ENCODE measurements at regions not wholly inside any gene's neighbourhood (a gene's known extent, or its start where the extent isn't known, plus 50 kb on each side); places are given as distances from the start of the nearest gene placed in this dataset.
"Not testable (repeated sequence)": the region's sequence is repeated elsewhere in the genome, so short reads cannot be mapped to it uniquely, and the experiment has no call there.

DNA sequence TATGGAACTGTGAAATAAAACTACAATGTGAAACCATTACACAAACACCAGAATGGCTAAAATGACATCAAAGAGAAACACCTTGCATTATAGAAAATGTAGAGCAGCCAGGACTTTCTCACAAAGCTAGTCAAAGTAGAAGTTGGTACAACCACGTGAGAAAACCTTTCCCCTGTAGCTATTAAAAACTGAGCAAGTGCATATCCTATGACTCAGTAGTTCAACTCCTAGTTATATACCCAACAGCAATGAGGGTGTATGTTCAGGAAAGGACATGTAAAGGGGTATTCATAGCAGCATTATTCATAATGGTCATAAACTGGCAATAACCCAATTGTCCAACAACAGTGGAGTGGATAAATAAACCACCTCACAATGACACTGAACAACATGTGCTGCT is 177.5 kb upstream of the NUDT10 start:
- no peak for DNase-seq

DNA sequence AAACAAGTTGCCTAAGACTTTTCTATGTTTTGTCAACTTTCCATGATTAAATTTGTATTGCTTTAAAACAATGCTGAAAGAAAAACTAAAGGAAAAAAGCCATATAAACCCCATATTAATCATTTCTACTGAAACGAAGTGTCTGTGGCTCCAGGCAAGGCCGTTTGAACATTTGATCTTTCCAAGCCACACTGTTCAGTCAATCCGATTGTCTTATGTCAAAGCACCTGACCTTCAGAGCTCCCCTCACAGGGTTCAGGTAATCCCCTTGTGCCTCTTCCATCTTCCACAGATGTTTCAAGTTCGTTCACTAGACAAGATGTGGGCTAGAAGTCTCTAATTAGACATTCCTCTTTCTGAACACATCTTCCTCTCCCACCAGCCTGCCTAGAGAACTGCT is 177.1 kb upstream of the NUDT10 start:
- no peak for DNase-seq

DNA sequence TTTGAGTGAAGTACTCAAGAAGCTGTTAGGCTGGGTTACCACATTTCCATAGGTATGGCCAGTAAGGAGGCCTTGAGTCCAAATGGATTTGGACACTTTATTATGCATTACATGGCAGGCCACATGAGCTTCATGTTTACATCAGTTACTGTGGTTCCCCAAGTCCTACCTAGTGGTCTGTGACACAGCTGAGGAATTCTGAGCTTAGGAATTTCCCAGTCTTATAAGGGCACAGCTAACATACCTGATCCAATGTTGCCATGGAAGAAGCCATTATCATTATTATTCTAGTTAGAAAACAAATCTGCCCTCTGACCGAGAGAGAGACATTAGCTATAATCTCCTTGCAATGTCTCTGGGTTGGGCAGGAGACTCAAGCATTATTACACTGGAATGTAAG is 174.4 kb upstream of the NUDT10 start:
- DNase-seq, result no peak

DNA sequence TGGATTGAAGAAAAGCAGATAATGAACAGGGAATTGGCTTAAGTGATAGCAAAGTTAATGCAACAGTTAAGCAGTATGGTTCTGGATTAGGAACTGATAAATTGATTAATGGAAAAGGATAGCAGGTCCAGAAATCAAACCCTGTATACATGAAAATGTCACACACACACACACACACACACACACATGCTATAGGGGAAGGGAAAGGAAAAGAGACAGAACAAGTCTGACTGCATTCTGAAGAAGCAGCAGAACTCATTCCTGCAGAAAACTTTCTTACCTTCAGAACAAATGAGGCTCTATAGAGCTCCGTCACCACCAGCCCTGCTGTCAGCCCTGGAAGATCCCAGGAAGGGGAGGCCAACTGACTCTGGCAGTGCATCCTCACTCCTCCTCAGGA is 173.2 kb upstream of the NUDT10 start:
- not testable (repeated sequence) for DNase-seq

DNA sequence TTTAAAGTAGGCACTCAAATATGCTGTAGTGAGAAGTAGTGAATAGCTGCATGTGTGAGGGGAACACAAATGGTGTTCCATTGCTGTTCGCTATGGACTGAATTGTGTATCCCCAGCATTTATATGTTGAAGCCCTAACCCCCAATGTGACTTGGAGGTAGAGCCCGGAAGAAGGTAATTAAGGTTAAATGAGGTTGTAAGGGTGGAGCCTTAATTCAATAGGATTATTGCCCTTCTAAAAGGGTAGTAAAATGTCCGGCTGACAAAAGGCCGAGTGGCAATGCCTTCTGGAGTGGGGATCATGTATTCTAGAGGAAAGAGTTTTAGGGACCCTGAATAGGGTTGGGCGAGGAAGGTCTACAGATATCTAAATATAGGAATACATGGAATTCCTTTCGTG is 168.9 kb upstream of the NUDT10 start:
- DNase-seq, result no peak

DNA sequence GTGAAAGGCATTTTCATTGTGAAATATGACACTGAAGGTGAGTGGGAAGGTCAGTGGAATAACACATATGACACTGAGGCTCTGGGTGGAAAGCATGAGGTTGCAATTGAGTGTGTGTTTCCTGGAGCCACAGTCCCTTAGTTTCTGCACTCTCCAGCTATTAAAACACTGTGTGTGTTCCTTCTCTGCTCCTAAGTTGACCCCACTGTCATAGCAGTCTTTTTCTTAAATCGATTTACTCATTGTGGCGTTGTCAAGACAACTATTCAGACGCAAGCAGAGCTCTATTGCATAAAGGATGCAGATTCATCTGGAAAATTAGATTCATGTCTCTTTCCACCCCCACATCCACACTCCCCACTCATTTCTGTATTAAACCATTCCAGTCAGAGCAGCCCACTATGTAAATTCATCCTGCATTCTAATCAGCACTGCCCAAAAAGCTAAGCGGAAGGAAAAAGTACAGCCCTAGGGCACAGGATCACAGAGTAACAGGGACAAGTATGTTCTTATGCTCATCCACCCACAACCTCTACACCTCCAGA is 154.2 kb upstream of the NUDT10 start:
- not testable (repeated sequence) for DNase-seq

DNA sequence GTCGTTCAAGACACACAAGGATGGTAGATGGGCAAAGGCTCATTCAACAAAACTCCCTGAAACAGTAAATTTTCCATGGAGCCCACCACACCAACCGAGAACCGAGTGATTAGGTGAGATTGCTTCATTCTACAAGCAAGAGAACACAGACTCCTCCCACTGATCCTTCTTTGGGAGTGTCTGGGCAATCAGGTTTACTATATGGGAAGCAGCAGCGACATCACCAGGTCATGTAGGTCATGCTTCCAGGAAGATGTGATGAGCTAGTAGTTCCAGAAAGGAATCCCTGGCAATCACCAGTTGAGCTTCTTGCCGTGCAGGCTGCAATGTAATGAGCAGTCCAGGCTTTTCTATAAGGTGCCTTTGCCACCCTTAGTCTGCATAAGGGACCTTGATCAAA is 152.8 kb upstream of the NUDT10 start:
- DNase-seq, result not testable (repeated sequence)

DNA sequence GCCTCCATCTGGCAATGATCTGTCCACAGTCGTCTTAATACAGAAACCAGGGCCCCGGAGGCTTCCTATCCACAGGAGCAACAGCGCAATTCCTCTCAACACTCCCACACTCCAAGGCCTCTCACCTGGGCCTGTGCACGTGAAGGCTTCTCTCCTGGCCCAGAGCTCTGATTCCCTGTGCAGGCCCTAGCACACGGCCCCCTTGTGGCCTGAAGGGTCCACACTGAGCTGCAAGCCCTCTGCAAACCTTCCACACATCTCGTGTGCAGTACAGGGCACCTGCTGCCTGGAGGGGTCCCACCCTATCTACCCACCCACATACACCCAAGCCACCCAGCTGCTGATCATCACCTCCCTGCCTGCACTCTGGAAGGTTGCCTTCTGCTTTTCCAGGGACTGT is 150.1 kb upstream of the NUDT10 start:
- no peak for DNase-seq

DNA sequence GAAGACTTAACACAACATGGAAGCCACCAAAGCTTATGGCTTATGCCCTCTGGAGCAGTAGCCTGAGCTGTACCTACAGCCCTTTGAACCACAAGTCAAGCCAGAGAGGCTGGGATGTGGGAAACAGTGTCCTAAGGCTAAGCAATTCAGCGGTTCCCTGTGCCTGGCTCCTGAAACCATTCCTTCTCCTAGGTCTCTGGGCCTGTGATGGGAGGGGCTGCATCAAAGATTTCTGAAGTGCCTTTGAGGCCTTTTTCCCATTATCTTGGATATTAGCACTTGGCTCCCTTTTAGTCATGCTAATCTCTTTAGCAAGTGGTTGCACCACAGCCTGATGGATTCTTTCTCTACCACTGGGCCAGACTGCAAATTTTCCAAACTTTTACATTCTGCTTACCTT is 140.5 kb upstream of the NUDT10 start:
- no peak for DNase-seq

DNA sequence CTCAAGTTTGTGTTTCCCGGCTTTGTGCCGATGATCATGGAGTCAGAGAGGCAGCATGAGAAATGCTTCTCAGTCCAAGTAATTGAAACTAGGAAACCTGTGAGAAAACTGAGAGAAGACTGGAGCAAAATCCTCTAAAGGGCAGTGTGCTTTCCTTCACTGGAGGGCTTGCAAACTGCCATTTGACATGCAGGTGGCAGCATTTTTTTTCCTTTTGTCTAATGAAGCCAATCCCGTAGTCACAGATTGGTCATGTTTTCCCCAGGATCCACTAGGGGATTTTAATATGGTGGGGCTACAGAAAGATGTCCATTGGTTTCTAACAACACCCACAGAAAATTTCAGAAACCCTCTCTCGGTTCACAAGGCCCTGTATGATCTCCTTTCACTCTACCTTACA is 117.4 kb upstream of the NUDT10 start:
- no peak for DNase-seq

DNA sequence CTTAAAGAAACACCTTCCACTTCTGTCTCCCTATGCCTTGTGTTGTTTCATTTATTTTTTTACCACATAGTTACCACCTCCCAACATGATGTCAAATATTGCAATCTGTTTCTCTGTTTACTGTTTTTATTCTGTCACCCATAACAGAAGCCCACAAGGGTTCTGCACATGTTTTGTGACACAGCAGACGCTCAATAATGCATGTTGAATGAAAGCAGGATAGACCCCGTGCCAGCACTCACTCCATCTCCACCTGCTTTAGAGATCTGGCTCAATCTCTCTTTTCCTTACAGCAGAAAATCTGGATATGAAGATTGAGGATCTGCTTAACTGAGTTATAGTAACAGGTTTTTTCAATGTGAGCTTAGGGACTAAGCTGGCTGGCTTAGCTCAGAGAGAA is 116.8 kb upstream of the NUDT10 start:
- no peak for DNase-seq

DNA sequence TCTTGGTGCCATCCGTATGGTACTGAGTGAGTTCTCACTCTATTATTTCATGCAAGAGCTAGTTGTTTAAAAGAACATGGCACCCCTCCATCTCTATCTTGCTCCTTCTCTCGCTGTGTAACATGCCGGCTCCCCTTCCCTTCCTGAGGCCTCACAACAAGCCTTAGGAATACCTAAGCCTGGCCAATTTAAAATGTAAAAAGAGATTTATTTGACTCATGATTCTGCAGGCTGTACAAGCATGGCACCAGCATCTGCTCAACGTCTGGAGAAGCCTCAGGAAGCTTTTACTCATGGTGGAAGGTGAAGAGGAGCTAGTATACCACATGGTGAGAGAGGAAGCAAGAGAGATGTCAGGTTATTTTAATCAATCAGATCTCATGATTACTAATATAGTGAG is 90.4 kb upstream of the NUDT10 start:
- no peak for DNase-seq

DNA sequence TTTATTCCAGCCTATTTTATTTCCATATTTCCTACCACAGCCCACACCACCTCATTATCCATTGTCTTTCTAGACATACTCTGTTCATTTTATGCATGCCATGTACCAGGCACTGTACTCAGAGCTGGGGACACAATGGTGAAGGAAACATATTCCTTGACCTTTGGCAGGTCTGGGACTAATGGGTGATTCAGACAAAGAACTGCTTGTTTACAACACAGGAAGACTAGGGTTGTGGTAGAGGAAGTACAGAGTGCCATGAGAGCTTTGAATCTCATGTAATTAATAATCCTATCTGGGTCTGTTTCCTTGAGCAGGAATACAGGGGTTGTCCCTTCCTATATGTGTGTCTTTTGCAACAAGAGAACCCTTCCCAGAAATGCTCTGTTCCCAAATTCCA is 75.1 kb upstream of the NUDT10 start:
- no peak for DNase-seq

DNA sequence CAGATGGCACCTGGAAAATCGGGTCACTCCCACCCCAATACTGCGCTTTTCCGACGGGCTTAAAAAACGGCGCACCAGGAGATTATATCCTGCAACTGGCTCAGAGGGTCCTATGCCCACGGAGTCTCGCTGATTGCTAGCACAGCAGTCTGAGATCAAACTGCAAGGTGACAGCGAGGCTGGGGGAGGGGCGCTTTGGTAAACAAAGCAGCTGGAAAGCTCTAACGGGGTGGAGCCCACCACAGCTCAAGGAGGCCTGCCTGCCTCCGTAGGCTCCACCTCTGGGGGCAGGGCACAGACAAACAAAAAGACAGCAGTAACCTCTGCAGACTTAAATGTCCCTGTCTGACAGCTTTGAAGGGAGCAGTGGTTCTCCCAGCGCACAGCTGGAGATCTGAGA is 70.4 kb upstream of the NUDT10 start:
- DNase-seq, result not testable (repeated sequence)

DNA sequence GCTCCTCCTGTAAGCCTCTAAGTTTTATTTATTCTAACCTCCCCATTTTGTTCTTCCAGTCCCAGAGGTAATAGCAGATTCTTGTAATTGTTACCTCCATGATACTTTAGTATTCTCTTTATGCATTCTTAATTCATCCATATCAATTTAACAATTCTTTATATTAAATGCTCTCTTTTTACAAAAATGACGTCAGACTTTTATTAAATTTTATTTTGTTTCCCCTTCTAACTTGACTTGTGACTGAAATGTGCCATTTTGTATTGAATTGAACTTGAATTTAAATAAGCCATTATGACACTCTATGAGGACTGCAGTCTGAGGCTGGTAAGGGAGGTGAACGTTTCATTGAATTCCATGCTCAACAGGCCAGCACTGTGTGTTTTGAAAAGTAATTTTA is 60.0 kb upstream of the NUDT10 start:
- DNase-seq, result no peak

DNA sequence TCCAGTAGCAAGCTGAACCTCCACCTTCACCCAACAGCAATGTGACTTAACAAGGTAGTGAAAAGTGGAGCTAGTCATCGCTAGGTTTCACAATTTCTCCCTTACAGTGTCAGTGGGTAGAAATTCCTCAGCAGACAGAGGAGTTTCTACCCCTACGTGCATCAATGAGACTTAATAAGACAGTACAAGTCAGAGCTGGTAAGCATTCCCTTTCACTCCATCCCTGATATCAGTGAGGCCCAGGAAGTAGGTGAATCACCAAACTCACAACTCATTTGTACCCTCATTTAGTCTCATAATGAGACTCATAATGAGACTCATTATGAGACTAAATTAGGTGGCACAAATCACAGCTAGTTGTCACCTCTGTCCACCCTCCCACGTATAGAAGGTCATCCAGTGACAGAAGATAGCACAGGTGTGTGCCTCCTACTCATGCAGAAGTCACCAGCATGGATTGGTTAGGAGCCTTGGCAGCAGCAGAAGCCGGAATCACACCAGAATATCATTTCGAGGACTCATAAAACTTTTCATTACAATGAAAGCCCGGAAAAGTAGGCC is 50.8 kb upstream of the NUDT10 start:
- no peak for DNase-seq
